H1 (cell line): ENCODE measurements at regions not wholly inside any gene's neighbourhood (a gene's known extent, or its start where the extent isn't known, plus 50 kb on each side); places are given as distances from the start of the nearest gene placed in this dataset.

Experiments
- GABPA ChIP-seq: IDR thresholded peaks from 2 replicates; pipeline ENCODE4 v1.6.1; 2011; ENCODE audit warnings: mild to moderate bottlenecking, low read length, moderate library complexity, borderline replicate concordance; ENCODE audit not compliant: insufficient read depth
- JUND ChIP-seq: IDR thresholded peaks from 2 replicates; pipeline ENCODE4 v1.6.1; 2011; ENCODE audit warnings: mild to moderate bottlenecking, improper control_type of control experiment, low read length
- NANOG ChIP-seq: IDR thresholded peaks from 2 replicates; pipeline ENCODE4 v1.6.1; 2011; ENCODE audit warnings: low read length, low read depth, mild to moderate bottlenecking, inconsistent platforms; ENCODE audit not compliant: insufficient read depth, poor library complexity, severe bottlenecking

- TF ChIP-seq NANOG, result no peak
- no peak for TF ChIP-seq JUND
- no peak for TF ChIP-seq GABPA
- TF ChIP-seq, all 59 proteins: peak for 0
Observed at GRCh38 chr6:1153696-1154245, 158.1 kb upstream of the FOXQ1 start (continued).
